Ovary (tissue), 3 donors: ENCODE measurements at regions not wholly inside any gene's neighbourhood (a gene's known extent, or its start where the extent isn't known, plus 50 kb on each side); places are given as distances from the start of the nearest gene placed in this dataset.

Source experiments
- EP300 ChIP-seq: sonication (generic); formaldehyde crosslinking; IDR thresholded peaks from one replicate; pipeline ENCODE4 v1.6.1; 2017; ENCODE audit warnings: antibody characterized with exemption
- TF ChIP-seq, protein P1 (sequence below), 3 donors: fragments of 450-650 bp in 2 of 3; fragments of 200-600 bp in 1 of 3; IDR thresholded peaks; one replicate each; pipeline versions ENCODE4 v1.5.1 to v1.8.0; 2016 to 2022; ENCODE audit warnings: antibody characterized with exemption in 3 of 3, mild to moderate bottlenecking in 1 of 3
- donor health status: DM: no; HTN: no; CAD: no.

GRCh38 chr21:15119486-15119885, 54.7 kb upstream of the NRIP1 start:
- TF ChIP-seq, protein P1, sequence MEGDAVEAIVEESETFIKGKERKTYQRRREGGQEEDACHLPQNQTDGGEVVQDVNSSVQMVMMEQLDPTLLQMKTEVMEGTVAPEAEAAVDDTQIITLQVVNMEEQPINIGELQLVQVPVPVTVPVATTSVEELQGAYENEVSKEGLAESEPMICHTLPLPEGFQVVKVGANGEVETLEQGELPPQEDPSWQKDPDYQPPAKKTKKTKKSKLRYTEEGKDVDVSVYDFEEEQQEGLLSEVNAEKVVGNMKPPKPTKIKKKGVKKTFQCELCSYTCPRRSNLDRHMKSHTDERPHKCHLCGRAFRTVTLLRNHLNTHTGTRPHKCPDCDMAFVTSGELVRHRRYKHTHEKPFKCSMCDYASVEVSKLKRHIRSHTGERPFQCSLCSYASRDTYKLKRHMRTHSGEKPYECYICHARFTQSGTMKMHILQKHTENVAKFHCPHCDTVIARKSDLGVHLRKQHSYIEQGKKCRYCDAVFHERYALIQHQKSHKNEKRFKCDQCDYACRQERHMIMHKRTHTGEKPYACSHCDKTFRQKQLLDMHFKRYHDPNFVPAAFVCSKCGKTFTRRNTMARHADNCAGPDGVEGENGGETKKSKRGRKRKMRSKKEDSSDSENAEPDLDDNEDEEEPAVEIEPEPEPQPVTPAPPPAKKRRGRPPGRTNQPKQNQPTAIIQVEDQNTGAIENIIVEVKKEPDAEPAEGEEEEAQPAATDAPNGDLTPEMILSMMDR (IDR thresholded peaks at IDR 0.05): no peak
- no peak for TF ChIP-seq EP300
